ENCODE measurements at regions not wholly inside any gene's neighbourhood (a gene's known extent, or its start where the extent isn't known, plus 50 kb on each side); places are given as distances from the start of the nearest gene placed in this dataset.

DNA sequence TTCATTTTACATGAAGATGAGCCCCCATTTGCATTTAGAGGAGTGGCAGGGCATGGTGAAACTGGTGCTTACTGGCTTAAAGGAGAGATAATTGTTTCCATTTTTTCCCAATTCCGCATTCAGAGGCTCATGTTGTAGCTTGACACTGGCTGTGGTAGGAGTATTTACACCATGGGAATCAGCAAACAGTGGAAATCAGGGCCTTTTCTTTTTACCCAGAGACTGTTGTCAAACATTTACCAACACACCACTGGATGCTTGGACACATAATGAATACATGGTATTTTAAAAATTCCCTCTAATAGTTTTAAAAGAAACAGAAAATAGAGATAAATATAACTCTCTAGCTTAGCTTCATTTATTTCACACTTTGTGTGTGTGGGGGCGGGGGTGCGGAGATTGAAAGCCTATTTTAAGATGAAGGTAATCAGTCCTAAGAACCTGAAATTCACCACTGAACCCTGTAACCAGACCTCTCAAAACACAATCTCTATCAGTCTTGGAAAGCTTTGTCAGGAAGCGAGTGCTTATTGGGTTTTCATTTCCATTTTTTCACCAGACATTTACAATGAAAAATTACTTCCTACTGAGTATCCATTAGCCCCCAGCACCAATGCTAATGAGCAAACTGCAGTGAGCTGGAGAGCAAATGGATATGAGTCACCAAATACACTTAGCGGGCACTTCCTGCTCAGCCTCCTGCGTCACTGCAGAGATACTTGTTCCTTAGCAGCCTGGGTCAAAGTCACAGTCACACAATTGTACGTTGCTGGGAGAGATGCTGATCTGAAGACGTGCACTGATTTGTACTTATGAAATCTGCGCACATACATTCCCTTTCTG is 532.0 kb downstream of the BCKDHB start (continued):
- TF ChIP-seq JUND (IDR thresholded peaks at IDR 0.05; ENCODE audit: low read depth, low read length): 0 out of 2 replicates have a peak, but pooled peaks have one; percentile 9
- 0 out of 2 replicates have a peak, but pooled peaks have one; percentile 41 for TF ChIP-seq MLLT1 (IDR thresholded peaks at IDR 0.05)
- TF ChIP-seq GABPA (IDR thresholded peaks at IDR 0.05; ENCODE audit: low read depth): no peak
- TF ChIP-seq, protein P1, sequence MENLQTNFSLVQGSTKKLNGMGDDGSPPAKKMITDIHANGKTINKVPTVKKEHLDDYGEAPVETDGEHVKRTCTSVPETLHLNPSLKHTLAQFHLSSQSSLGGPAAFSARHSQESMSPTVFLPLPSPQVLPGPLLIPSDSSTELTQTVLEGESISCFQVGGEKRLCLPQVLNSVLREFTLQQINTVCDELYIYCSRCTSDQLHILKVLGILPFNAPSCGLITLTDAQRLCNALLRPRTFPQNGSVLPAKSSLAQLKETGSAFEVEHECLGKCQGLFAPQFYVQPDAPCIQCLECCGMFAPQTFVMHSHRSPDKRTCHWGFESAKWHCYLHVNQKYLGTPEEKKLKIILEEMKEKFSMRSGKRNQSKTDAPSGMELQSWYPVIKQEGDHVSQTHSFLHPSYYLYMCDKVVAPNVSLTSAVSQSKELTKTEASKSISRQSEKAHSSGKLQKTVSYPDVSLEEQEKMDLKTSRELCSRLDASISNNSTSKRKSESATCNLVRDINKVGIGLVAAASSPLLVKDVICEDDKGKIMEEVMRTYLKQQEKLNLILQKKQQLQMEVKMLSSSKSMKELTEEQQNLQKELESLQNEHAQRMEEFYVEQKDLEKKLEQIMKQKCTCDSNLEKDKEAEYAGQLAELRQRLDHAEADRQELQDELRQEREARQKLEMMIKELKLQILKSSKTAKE (IDR thresholded peaks at IDR 0.05; ENCODE audit: low read depth, poor library complexity, severe bottlenecking): no peak
- TF ChIP-seq ZBTB40 (IDR thresholded peaks at IDR 0.05; ENCODE audit: borderline replicate concordance): no peak
- no peak for TF ChIP-seq NFYB (IDR thresholded peaks at IDR 0.05; ENCODE audit: insufficient read depth, low read depth, low read length)
- no peak for TF ChIP-seq POLR2AphosphoS2 (IDR thresholded peaks at IDR 0.05; ENCODE audit: low read depth, low read length)
- TF ChIP-seq MTA2 (IDR thresholded peaks at IDR 0.05; ENCODE audit: low read depth): peak; percentile 74
- TF ChIP-seq NR2C1 (IDR thresholded peaks at IDR 0.05): no peak
- no peak for TF ChIP-seq CBFB (IDR thresholded peaks at IDR 0.05; ENCODE audit: low read depth)
- TF ChIP-seq ZNF384 (IDR thresholded peaks at IDR 0.05; ENCODE audit: borderline replicate concordance, low read depth, low read length): no peak
